ENCODE measurements at regions not wholly inside any gene's neighbourhood (a gene's known extent, or its start where the extent isn't known, plus 50 kb on each side); places are given as distances from the start of the nearest gene placed in this dataset.
"Not testable (repeated sequence)": the region's sequence is repeated elsewhere in the genome, so short reads cannot be mapped to it uniquely, and the experiment has no call there.

GRCh38 chr1:166605137-166605536 lies 234.1 kb upstream of the POGK start:
- H3K36me3 Mint-ChIP-seq = no peaks in the 10 kb centered on the region

GRCh38 chr1:166612886-166613285 lies 226.4 kb upstream of the POGK start:
- peaks cover 1 to 2% of the 10 kb centered on the region in 2 donors for H3K27me3 Mint-ChIP-seq
- no peak for DNase-seq
- no peak overlapping the region for H3K27ac Mint-ChIP-seq
- no peaks in the 10 kb centered on the region for H3K36me3 Mint-ChIP-seq
- H3K4me3 Mint-ChIP-seq = no peak overlapping the region
- no peak for ATAC-seq (replicated peaks)
- no peaks in the 10 kb centered on the region for H3K9me3 Mint-ChIP-seq
- H3K4me1 Mint-ChIP-seq = no peaks in the 10 kb centered on the region

More at GRCh38 chr1:166605137-166605536, 234.1 kb upstream of the POGK start:
- ATAC-seq (replicated peaks) (no peak), DNase-seq (no peak)
- Mint-ChIP-seq H3K4me3 (no peak overlapping the region), H3K27me3 (no peaks in the 10 kb centered on the region), H3K9me3 (no peaks in the 10 kb centered on the region), H3K27ac (no peak overlapping the region), H3K4me1 (no peaks in the 10 kb centered on the region)

- Mint-ChIP-seq H3K36me3 (no peaks in the 10 kb centered on the region), H3K27ac (no peak overlapping the region), H3K4me1 (no peaks in the 10 kb centered on the region), H3K4me3 (no peak overlapping the region), H3K27me3 (peaks cover 11 to 12% of the 10 kb centered on the region in 2 donors), H3K9me3 (no peaks in the 10 kb centered on the region)
- DNase-seq = no peak
- ATAC-seq (replicated peaks) = no peak
Observed at GRCh38 chr1:166616206-166616605, 223.1 kb upstream of the POGK start.

DNA sequence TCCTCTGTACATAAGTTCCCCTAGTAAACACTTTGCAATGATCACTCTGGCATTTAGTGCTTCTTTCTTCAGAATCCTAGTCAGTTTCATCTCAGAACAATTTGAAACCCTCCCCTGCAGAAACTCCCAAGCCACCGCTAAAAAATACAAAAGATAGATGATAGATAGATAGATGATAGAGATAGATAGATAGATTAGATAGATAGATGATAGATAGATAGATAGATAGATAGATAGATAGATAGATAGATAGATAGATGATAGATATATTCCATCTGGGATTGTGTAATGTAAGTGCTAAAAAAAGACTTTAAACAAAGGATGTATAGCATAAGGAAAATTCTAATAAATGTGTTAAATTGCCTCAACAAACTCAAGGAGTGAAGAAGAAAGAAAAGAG lies 212.6 kb upstream of the POGK start:
- ATAC-seq (replicated peaks) (no peak), DNase-seq (no peak)
- Mint-ChIP-seq H3K4me1 (no peaks in the 10 kb centered on the region), H3K27ac (no peak overlapping the region), H3K9me3 (no peaks in the 10 kb centered on the region), H3K36me3 (no peaks in the 10 kb centered on the region), H3K27me3 (peaks cover 0 to 5% of the 10 kb centered on the region in 2 donors), H3K4me3 (no peak overlapping the region)

GRCh38 chr1:166627558-166627957 lies 211.7 kb upstream of the POGK start:
- H3K4me3 Mint-ChIP-seq = no peak overlapping the region
- H3K27me3 Mint-ChIP-seq = peaks cover under 1 to 2% of the 10 kb centered on the region in 2 donors

GRCh38 chr1:166628259-166628658 lies 211.0 kb upstream of the POGK start:
- ATAC-seq (replicated peaks) (no peak), DNase-seq (no peak)
- Mint-ChIP-seq H3K4me1 (no peaks in the 10 kb centered on the region), H3K36me3 (no peaks in the 10 kb centered on the region), H3K9me3 (no peaks in the 10 kb centered on the region), H3K27ac (no peak overlapping the region), H3K27me3 (peaks cover 0 to 6% of the 10 kb centered on the region in 2 donors), H3K4me3 (no peak overlapping the region)

More at GRCh38 chr1:166627558-166627957, 211.7 kb upstream of the POGK start:
- no peak for ATAC-seq (replicated peaks)
- Mint-ChIP-seq H3K9me3 (no peaks in the 10 kb centered on the region), H3K36me3 (no peaks in the 10 kb centered on the region), H3K4me1 (no peaks in the 10 kb centered on the region), H3K27ac (no peak overlapping the region)
- no peak for DNase-seq

DNA sequence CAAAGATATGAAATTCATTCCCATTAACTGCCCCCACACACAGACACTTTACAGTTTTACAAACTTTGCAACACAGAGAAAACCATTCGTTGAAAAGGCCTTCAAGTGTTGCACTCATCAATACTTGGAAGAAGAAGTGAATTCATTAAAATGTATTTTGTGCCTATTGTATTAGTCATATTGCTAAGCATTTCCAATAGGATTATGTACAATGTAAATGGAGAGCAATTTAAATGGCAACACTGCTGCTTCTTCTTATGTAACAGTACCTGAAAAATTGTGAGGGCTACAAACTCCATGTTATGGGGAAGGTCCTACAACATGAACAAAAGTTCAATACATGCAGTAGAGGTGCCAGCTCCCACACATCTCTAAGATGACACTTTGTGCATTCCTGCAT lies 209.3 kb upstream of the POGK start:
- Mint-ChIP-seq H3K4me1 (no peaks in the 10 kb centered on the region), H3K9me3 (no peaks in the 10 kb centered on the region)

GRCh38 chr1:166630369-166630768 lies 208.9 kb upstream of the POGK start:
- ATAC-seq (replicated peaks) (no peak), DNase-seq (no peak)
- Mint-ChIP-seq H3K9me3 (no peaks in the 10 kb centered on the region), H3K36me3 (no peaks in the 10 kb centered on the region), H3K4me3 (no peak overlapping the region), H3K27ac (no peak overlapping the region), H3K27me3 (peaks cover 0 to 18% of the 10 kb centered on the region in 2 donors), H3K4me1 (no peaks in the 10 kb centered on the region)

More for the DNA sequence above, 209.3 kb upstream of the POGK start:
- Mint-ChIP-seq H3K27me3 (peaks cover 0 to 14% of the 10 kb centered on the region in 2 donors), H3K4me3 (no peak overlapping the region), H3K27ac (no peak overlapping the region), H3K36me3 (no peaks in the 10 kb centered on the region)
- DNase-seq (no peak), ATAC-seq (replicated peaks) (no peak)

DNA sequence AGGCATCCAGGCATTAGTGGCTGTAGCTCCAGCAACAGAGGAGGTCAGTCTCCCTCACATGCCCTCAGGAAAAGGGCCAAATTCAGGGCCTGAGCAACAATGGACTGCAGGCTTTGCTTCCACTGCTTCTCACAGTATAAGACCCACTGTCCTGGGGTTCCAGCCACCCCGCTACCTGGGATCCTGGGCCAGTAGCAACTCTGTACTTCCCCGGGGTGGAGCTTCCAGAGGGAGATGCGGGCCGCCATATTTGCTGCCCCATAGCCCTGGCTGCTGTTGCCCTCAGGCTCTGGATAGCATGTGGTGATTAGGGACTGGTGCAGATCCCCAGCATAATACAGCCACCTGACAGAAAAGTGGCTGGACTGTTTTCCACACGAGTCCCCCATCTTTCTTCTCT lies 201.1 kb upstream of the POGK start:
- peaks cover 4 to 21% of the 10 kb centered on the region in 2 donors for H3K27me3 Mint-ChIP-seq
- peaks cover 0 to 3% of the 10 kb centered on the region in 2 donors for H3K9me3 Mint-ChIP-seq
- ATAC-seq (replicated peaks) (no peak), DNase-seq (no peak)
- H3K4me1 Mint-ChIP-seq = no peaks in the 10 kb centered on the region
- no peak overlapping the region for H3K4me3 Mint-ChIP-seq
- H3K27ac Mint-ChIP-seq = no peak overlapping the region
- H3K36me3 Mint-ChIP-seq = no peaks in the 10 kb centered on the region

- H3K27me3 Mint-ChIP-seq; H3K9me3 Mint-ChIP-seq; H3K4me3 Mint-ChIP-seq; H3K27ac Mint-ChIP-seq; ATAC-seq (replicated peaks); H3K36me3 Mint-ChIP-seq; DNase-seq; H3K4me1 Mint-ChIP-seq: not testable (repeated sequence)
Observed at GRCh38 chr1:166657228-166657627, 182.0 kb upstream of the POGK start.

- not testable (repeated sequence) for ATAC-seq (replicated peaks); DNase-seq; H3K27me3 Mint-ChIP-seq; H3K4me3 Mint-ChIP-seq; H3K4me1 Mint-ChIP-seq; H3K36me3 Mint-ChIP-seq; H3K27ac Mint-ChIP-seq; H3K9me3 Mint-ChIP-seq
Observed at GRCh38 chr1:166666790-166667189, 172.5 kb upstream of the POGK start.

DNA sequence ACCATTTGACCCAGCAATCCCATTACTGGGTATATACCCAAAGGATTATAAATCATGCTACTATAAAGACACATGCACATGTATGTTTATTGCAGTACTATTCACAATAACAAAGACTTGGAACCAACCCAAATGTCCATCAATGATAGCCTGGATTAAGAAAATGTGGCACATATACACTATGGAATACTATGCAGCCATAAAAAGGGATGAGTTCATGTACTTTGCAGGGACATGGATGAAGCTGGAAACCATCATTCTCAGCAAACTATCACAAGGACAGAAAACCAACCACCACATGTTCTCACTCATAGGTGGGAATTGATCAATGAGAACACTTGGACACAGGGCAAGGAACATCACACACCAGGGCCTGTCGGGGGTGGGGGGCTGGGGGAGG lies 171.7 kb upstream of the POGK start:
- not testable (repeated sequence) for H3K36me3 Mint-ChIP-seq, H3K9me3 Mint-ChIP-seq, H3K4me3 Mint-ChIP-seq

DNA sequence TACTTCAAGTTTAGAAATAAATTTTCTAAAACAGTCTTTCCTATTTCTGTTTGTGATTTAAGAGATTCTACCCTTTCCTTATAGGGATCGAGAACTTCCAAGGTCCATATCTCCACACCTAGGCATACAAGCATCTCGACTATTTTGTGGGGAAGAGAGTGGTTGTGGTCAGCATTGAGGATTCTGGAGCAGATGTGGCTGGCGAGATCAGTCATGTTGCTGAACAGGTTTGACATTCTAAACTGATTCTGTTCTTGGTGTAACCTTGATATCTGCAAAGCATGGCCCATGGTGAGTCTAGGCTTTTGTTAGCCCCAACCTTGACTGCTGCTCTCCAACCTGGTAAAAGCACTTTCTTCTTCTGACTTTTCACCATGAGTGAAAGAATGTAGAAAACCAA lies 167.6 kb upstream of the POGK start:
- H3K27ac Mint-ChIP-seq = no peak overlapping the region
- ATAC-seq (replicated peaks) (no peak), DNase-seq (no peak)
- no peaks in the 10 kb centered on the region for H3K9me3 Mint-ChIP-seq
- H3K27me3 Mint-ChIP-seq = peaks cover 0 to 3% of the 10 kb centered on the region in 2 donors
- H3K4me1 Mint-ChIP-seq = no peaks in the 10 kb centered on the region
- no peaks in the 10 kb centered on the region for H3K36me3 Mint-ChIP-seq
- no peak overlapping the region for H3K4me3 Mint-ChIP-seq

More for the DNA sequence above, 171.7 kb upstream of the POGK start:
- H3K4me1 Mint-ChIP-seq; H3K27ac Mint-ChIP-seq; DNase-seq; H3K27me3 Mint-ChIP-seq; ATAC-seq (replicated peaks): not testable (repeated sequence)

DNA sequence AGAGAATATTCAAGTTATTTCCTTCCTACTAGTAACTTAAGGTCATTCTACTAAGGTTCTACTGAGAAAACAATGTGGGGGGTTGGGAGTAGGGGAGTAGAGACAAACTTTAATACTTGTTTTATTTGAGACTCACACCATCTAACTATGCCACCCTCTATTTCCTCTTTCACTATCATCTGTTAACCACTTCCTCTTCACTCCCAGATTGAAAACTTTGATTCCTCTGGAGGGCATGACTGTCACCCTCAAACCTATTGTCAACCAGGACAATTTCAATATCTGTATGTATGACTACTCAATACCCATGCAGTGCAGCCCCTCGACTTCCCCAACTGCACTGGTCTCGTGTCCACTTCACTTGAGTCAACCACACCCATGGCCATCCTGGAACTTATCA lies 165.6 kb upstream of the POGK start:
- no peaks in the 10 kb centered on the region for H3K36me3 Mint-ChIP-seq

DNA sequence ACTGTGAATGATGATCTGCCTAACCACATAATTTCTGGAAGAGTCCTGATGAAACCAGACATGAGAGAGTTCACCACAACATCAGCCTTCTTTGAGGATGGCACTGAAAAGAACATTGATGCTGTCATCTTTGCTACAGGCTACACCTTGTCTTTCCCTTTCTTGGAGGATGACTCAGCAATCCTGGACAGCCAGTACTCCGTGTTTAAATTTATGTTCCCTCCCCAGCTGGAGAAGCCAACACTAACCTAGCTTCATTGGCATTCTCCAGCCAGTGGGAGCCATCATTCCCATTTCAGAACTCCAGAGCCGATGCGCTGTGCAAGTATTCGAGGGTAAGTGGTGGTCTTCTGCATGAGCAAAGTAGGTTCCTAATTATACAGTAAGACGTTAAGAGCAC lies 164.1 kb upstream of the POGK start:
- no peaks in the 10 kb centered on the region for H3K4me1 Mint-ChIP-seq
- DNase-seq (no peak), ATAC-seq (replicated peaks) (no peak)
- no peak overlapping the region for H3K4me3 Mint-ChIP-seq
- no peak overlapping the region for H3K27ac Mint-ChIP-seq
- H3K36me3 Mint-ChIP-seq = no peaks in the 10 kb centered on the region
- peaks cover 0 to 3% of the 10 kb centered on the region in 2 donors for H3K27me3 Mint-ChIP-seq
- H3K9me3 Mint-ChIP-seq = no peaks in the 10 kb centered on the region

More for the DNA sequence above, 165.6 kb upstream of the POGK start:
- H3K9me3 Mint-ChIP-seq = no peaks in the 10 kb centered on the region
- no peaks in the 10 kb centered on the region for H3K4me1 Mint-ChIP-seq
- no peak overlapping the region for H3K4me3 Mint-ChIP-seq
- no peak overlapping the region for H3K27ac Mint-ChIP-seq
- peaks cover 0 to 3% of the 10 kb centered on the region in 2 donors for H3K27me3 Mint-ChIP-seq
- DNase-seq (no peak), ATAC-seq (replicated peaks) (peak; percentile 34 to 43)

- no peak for DNase-seq
- Mint-ChIP-seq H3K4me1 (no peaks in the 10 kb centered on the region), H3K27me3 (peaks cover 0 to 3% of the 10 kb centered on the region in 2 donors), H3K36me3 (no peaks in the 10 kb centered on the region), H3K27ac (no peak overlapping the region), H3K4me3 (no peak overlapping the region), H3K9me3 (no peaks in the 10 kb centered on the region)
- ATAC-seq (replicated peaks) = no peak
Observed at GRCh38 chr1:166676981-166677380, 162.3 kb upstream of the POGK start.

Data from stimulated activated naive B cell treated with anti-CD40 and anti-IgM and Interleukin-4, amounts not matched to agents 10 μg/mL and 1 μg/mL and 100 μg/mL, for 72 hours (primary cell).